WI38 (cell line): ENCODE measurements at regions not wholly inside any gene's neighbourhood (a gene's known extent, or its start where the extent isn't known, plus 50 kb on each side); places are given as distances from the start of the nearest gene placed in this dataset.

Experiments
- H3K4me3 ChIP-seq: 2 replicates; pipeline ENCODE4 v1.5.1; 2011; ENCODE audit warnings: low read depth, mild to moderate bottlenecking, control low read depth, low read length
- CTCF ChIP-seq: IDR thresholded peaks from 2 replicates; pipeline ENCODE4 v1.5.1; 2012; ENCODE audit warnings: low read depth, mild to moderate bottlenecking, control low read depth, low read length

- no peak for TF ChIP-seq CTCF
- H3K4me3 ChIP-seq: no peak overlapping the region
Measured at GRCh38 chr2:36235882-36236281, 119.7 kb upstream of the CRIM1 start.

- H3K4me3 ChIP-seq: no peak overlapping the region
- TF ChIP-seq CTCF: no peak
Measured at GRCh38 chr2:36235426-36235825, 120.2 kb upstream of the CRIM1 start.

GRCh38 chr2:36223259-36223658 lies 132.3 kb upstream of the CRIM1 start:
- TF ChIP-seq CTCF: no peak
- H3K4me3 ChIP-seq: no peak overlapping the region

GRCh38 chr2:36222485-36222884 lies 133.1 kb upstream of the CRIM1 start:
- TF ChIP-seq CTCF: no peak

GRCh38 chr2:36214691-36215090 lies 140.9 kb upstream of the CRIM1 start:
- no peak for TF ChIP-seq CTCF
- no peak overlapping the region for H3K4me3 ChIP-seq

More at GRCh38 chr2:36222485-36222884, 133.1 kb upstream of the CRIM1 start:
- H3K4me3 ChIP-seq: no peak overlapping the region

- H3K4me3 ChIP-seq: no peak overlapping the region
- TF ChIP-seq CTCF: no peak
Measured at GRCh38 chr2:36203366-36203765, 152.2 kb upstream of the CRIM1 start.

- TF ChIP-seq CTCF: no peak
- H3K4me3 ChIP-seq: no peak overlapping the region
Measured at GRCh38 chr2:36197181-36197971, 158.2 kb upstream of the CRIM1 start.
